Nephron progenitor cell (in vitro differentiated cells): ENCODE measurements at regions not wholly inside any gene's neighbourhood (a gene's known extent, or its start where the extent isn't known, plus 50 kb on each side); places are given as distances from the start of the nearest gene placed in this dataset.

Experiments
- DNase-seq: peaks from one replicate; pipeline ENCODE4 v3.0.0; 2021
- H3K27ac Mint-ChIP-seq: 2 replicates; pipeline ENCODE4 v1.8.0; 2021; ENCODE audit warnings: mild to moderate bottlenecking, moderate library complexity, mixed read lengths
- H3K27me3 Mint-ChIP-seq: 2 replicates; pipeline ENCODE4 v1.8.0; 2021; ENCODE audit warnings: mild to moderate bottlenecking, low read depth, mixed read lengths; ENCODE audit not compliant: poor library complexity
- H3K36me3 Mint-ChIP-seq: 2 replicates; pipeline ENCODE4 v1.8.0; 2021; ENCODE audit warnings: low read depth, mixed read lengths
- H3K4me1 Mint-ChIP-seq: 2 replicates; pipeline ENCODE4 v1.8.0; 2021; ENCODE audit warnings: mixed read lengths
- H3K4me3 Mint-ChIP-seq: 2 replicates; pipeline ENCODE4 v1.8.0; 2021; ENCODE audit warnings: mild to moderate bottlenecking, moderate library complexity, mixed read lengths
- H3K9me3 Mint-ChIP-seq: 2 replicates; pipeline ENCODE4 v1.8.0; 2021; ENCODE audit warnings: mild to moderate bottlenecking, moderate library complexity, mixed read lengths
- TF ChIP-seq, protein P1 (sequence below): fragments of 200-600 bp; sonication (generic); IDR thresholded peaks from 2 replicates; pipeline ENCODE4 v1.5.0; 2021; ENCODE audit warnings: antibody characterized with exemption

DNA sequence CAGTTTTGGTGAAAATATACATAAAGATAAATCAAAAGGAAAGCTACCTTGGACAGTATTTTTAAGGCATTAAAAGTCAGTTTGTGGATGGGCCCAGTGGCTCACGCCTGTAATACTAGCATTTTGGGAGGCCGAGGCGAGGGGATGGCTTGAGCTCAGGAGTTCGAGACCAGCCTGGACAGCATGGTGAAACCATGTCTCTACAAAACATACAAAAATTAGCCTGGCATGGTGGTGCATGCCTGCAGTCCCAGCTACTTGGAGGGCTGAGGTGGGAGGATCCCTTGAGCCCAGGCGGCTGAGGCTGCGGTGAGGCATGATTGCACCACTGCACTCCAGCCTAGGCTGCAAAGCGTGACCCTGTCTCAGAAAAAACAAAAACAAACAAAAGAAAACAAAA, 1253.8 kb downstream of the MRPL39 start:
- Mint-ChIP-seq H3K27me3 (no peaks in the 10 kb centered on the region), H3K9me3 (peaks cover 22% of the 10 kb centered on the region), H3K36me3 (no peaks in the 10 kb centered on the region), H3K4me1 (no peaks in the 10 kb centered on the region), H3K4me3 (no peak overlapping the region), H3K27ac (no peak overlapping the region)
- TF ChIP-seq, protein P1, sequence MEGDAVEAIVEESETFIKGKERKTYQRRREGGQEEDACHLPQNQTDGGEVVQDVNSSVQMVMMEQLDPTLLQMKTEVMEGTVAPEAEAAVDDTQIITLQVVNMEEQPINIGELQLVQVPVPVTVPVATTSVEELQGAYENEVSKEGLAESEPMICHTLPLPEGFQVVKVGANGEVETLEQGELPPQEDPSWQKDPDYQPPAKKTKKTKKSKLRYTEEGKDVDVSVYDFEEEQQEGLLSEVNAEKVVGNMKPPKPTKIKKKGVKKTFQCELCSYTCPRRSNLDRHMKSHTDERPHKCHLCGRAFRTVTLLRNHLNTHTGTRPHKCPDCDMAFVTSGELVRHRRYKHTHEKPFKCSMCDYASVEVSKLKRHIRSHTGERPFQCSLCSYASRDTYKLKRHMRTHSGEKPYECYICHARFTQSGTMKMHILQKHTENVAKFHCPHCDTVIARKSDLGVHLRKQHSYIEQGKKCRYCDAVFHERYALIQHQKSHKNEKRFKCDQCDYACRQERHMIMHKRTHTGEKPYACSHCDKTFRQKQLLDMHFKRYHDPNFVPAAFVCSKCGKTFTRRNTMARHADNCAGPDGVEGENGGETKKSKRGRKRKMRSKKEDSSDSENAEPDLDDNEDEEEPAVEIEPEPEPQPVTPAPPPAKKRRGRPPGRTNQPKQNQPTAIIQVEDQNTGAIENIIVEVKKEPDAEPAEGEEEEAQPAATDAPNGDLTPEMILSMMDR: no peak
- no peak for DNase-seq

DNA sequence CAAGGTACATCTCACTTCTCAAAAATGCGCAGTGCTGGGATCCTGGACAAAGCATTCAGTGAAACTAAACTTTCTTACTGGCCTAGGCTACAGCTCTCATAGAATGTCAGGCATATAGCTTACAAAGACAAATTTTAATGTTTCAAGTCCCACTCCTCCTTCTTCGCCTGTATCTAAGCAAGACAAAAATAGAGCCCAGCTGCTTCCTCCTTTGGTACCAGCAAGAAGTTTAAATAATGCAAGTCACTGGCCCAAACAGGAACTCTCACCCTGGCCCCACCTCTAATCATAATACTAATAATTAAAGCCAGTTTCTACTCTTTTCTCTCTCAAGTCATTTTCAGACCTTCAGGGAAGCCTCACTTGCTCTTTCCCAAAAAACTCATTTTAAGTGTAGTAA, 1267.9 kb downstream of the MRPL39 start:
- no peak for DNase-seq
- H3K27ac Mint-ChIP-seq: no peak overlapping the region
- no peak overlapping the region for H3K4me3 Mint-ChIP-seq
- TF ChIP-seq, protein P1: no peak
- no peaks in the 10 kb centered on the region for H3K27me3 Mint-ChIP-seq
- no peaks in the 10 kb centered on the region for H3K36me3 Mint-ChIP-seq
- peaks cover 39% of the 10 kb centered on the region for H3K9me3 Mint-ChIP-seq
- H3K4me1 Mint-ChIP-seq: no peaks in the 10 kb centered on the region

DNA sequence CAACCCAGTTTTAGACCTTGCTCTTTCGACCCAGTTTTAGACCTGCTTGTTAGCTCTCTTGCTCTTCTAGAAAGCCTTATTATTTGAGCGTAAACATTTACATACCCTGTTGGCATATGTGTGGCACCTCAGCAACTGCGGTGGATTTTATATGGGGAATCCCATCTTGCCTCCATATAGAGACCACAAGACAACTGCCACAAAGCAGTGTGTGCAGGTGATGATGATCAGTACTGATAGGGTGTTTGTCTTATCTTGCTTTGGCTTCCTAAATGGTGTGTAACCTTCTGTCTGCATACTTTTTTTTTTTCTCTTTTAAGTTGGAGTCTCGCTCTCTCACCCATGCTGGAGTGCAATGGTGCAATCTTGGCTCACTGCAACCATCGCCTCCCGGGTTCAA, 1270.8 kb downstream of the MRPL39 start:
- H3K27me3 Mint-ChIP-seq: no peaks in the 10 kb centered on the region
- no peaks in the 10 kb centered on the region for H3K36me3 Mint-ChIP-seq
- no peaks in the 10 kb centered on the region for H3K4me1 Mint-ChIP-seq
- TF ChIP-seq, protein P1: no peak
- DNase-seq: no peak
- no peak overlapping the region for H3K27ac Mint-ChIP-seq
- H3K4me3 Mint-ChIP-seq: no peak overlapping the region
- H3K9me3 Mint-ChIP-seq: peaks cover 44% of the 10 kb centered on the region

DNA sequence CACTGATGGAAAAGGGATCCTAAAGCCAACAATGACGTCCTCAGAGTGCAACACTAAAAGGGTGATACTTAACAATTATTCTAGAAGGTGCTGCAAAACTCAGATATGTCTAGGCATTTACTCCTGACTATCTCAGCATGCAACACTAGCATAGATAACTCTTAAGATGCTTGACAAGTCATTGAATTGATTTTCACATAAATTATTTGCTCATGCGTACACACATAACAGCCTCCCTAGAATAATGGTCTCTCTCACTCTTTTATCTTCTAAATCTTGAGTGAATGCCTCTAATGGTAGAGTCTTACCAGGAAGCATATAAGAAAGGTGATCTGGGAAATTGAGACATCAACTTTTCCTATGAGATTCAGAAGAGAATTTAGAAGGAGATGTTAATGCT, 1283.7 kb downstream of the MRPL39 start:
- no peak overlapping the region for H3K4me3 Mint-ChIP-seq
- TF ChIP-seq, protein P1: no peak
- H3K9me3 Mint-ChIP-seq: peaks cover 22% of the 10 kb centered on the region
- H3K27me3 Mint-ChIP-seq: no peaks in the 10 kb centered on the region
- H3K27ac Mint-ChIP-seq: no peak overlapping the region
- no peak for DNase-seq
- H3K4me1 Mint-ChIP-seq: no peaks in the 10 kb centered on the region
- H3K36me3 Mint-ChIP-seq: no peaks in the 10 kb centered on the region

DNA sequence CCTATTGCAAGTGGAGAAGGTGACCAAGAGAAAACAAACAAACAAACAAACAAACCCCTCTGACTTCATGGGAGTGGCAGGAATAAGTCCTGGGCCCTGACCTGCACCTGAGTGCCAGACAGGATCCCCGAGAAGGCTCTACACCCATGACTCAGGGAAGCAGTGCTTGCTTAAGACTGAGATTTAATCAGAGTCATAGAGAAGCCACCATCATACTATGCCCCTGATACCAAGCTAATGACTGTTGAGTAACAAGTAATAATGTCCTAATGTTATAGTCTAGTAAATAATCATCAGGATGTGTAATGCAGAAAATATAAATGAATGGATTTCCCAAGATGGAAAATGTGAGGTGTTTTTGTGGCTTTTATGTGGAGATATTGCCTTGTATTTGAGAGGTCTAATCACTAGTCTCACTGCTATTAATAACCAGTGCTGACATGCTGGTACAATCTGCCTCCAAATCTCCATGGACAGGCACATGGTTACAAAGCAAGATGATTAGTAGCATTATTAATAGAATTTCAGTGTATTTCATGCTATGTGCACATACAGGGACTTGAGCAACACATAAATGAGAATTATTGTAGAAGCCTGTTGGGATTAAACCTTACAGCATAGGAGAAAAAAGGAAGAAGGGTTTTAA, 1290.9 kb downstream of the MRPL39 start:
- no peaks in the 10 kb centered on the region for H3K27me3 Mint-ChIP-seq
- TF ChIP-seq, protein P1: no peak
- no peaks in the 10 kb centered on the region for H3K4me1 Mint-ChIP-seq
- peaks cover 28% of the 10 kb centered on the region for H3K9me3 Mint-ChIP-seq
- H3K27ac Mint-ChIP-seq: no peak overlapping the region
- H3K36me3 Mint-ChIP-seq: no peaks in the 10 kb centered on the region
- DNase-seq: no peak
- H3K4me3 Mint-ChIP-seq: no peak overlapping the region

DNA sequence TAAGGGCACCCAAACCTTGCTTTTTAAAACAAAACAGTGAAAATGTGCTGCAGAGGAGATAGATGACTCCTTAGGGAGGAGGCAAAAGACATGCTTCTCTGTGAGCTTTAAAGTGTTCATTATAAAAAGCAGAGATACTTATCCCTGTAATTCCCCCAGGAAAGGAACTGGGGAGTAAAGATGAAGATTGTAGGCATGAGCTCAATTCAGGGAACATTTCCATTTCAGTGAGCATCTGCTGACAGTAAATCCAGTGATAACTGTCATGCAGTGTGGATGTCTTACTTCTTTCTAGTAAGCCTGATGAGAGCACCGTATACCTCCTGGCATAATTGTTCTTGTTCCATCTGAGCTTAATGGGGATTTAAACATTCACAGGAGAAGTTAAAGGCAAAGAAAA, 1296.5 kb downstream of the MRPL39 start:
- TF ChIP-seq, protein P1: no peak
- H3K4me3 Mint-ChIP-seq: no peak overlapping the region

More for the DNA sequence above, 1296.5 kb downstream of the MRPL39 start:
- Mint-ChIP-seq H3K27ac (no peak overlapping the region), H3K4me1 (no peaks in the 10 kb centered on the region), H3K27me3 (peaks cover 4% of the 10 kb centered on the region), H3K9me3 (peaks cover 27% of the 10 kb centered on the region), H3K36me3 (no peaks in the 10 kb centered on the region)
- DNase-seq: no peak
